ENCODE measurements at regions not wholly inside any gene's neighbourhood (a gene's known extent, or its start where the extent isn't known, plus 50 kb on each side); places are given as distances from the start of the nearest gene placed in this dataset.

- H2BK120ac ChIP-seq (ENCODE audit: low read depth, low read length), result no peak overlapping the region
- H3K4me2 ChIP-seq (ENCODE audit: insufficient read depth, low read length, poor library complexity, severe bottlenecking), result no peak overlapping the region
- no peak overlapping the region for H2BK12ac ChIP-seq (ENCODE audit: low read length)
- no peak overlapping the region for H3K23ac ChIP-seq (ENCODE audit: low read depth, low read length, poor library complexity)
- no peak overlapping the region for H3K14ac ChIP-seq (ENCODE audit: low read length)
- no peak for DNase-seq (ENCODE audit: low spot score)
- no peak overlapping the region for H3K4me3 ChIP-seq (ENCODE audit: low read length in 2 of 2)
- no peaks in the 10 kb centered on the region for H3K79me1 ChIP-seq (ENCODE audit: low read depth, low read length)
- H3K4ac ChIP-seq (ENCODE audit: low read length), result no peak overlapping the region
- no peak overlapping the region for H2BK15ac ChIP-seq (ENCODE audit: low read length)
- no peak overlapping the region for H2AK5ac ChIP-seq (ENCODE audit: low read depth, low read length)
- no peak overlapping the region for H3K18ac ChIP-seq (ENCODE audit: low read length)
- H3K4me1 ChIP-seq (ENCODE audit: control insufficient read depth in 2 of 2, insufficient read depth in 1 of 2, low read depth in 1 of 2, low read length in 2 of 2), result no peaks in the 10 kb centered on the region
- H3K36me3 ChIP-seq (replicated peaks in 1 of 2; ENCODE audit: control insufficient read depth in 2 of 2, insufficient read depth in 2 of 2, low read length in 2 of 2), result no peaks in the 10 kb centered on the region
- no peak overlapping the region for H2BK5ac ChIP-seq (ENCODE audit: low read length)
- H3K27ac ChIP-seq (replicated peaks; ENCODE audit: low read length), result no peak overlapping the region
- H3K9ac ChIP-seq (ENCODE audit: low read depth, low read length, poor library complexity), result no peak overlapping the region
- H3K27me3 ChIP-seq (ENCODE audit: control insufficient read depth in 3 of 3, insufficient read depth in 3 of 3, low read depth in 1 of 3, low read length in 3 of 3), result no peaks in the 10 kb centered on the region
- WGBS, 2 donors (ENCODE audit: extremely low coverage in 2 of 2, insufficient read length in 2 of 2, insufficient replicate concordance in 1 of 2), result no CpG with 5 or more reads among the region's 3 CpGs
- peaks cover 4% of the 10 kb centered on the region in 2 donors for H3K9me3 ChIP-seq (replicated peaks in 1 of 2; ENCODE audit: control insufficient read depth in 2 of 2, insufficient read depth in 1 of 2, low read depth in 1 of 2, low read length in 2 of 2)
- H2AFZ ChIP-seq (ENCODE audit: low read length), result no peak overlapping the region
- H4K91ac ChIP-seq (ENCODE audit: low read depth, low read length, poor library complexity), result no peak overlapping the region
- no peak overlapping the region for H4K8ac ChIP-seq (ENCODE audit: low read depth, low read length)
Observed at GRCh38 chr9:88690628-88691027, 155.7 kb downstream of the NXNL2 start.

DNA sequence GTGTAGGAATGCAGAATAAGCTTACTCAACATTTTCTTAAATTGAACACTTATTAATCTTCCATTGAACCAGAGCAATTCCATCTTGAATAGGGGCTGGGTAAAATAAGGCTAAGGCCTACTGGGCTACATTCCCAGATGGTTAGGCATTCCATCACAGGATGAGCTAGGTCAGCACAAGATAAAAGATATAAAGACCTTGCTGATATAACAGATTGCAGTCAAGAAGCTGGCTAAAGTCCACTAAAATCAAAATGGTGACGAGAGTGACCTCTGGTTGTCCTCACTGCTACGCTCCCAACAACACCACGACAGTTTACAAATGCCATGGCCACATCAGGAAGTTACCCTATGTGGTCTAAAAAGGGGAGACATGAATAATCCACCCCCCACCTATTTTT, 156.1 kb downstream of the NXNL2 start:
- Histone ChIP-seq H3K14ac (ENCODE audit: low read length) (no peak overlapping the region), H3K4ac (ENCODE audit: low read length) (no peak overlapping the region), H2BK15ac (ENCODE audit: low read length) (no peak overlapping the region), H3K4me2 (ENCODE audit: insufficient read depth, low read length, poor library complexity, severe bottlenecking) (no peak overlapping the region), H3K27me3 (ENCODE audit: control insufficient read depth in 3 of 3, insufficient read depth in 3 of 3, low read depth in 1 of 3, low read length in 3 of 3) (no peaks in the 10 kb centered on the region), H3K9ac (ENCODE audit: low read depth, low read length, poor library complexity) (no peak overlapping the region), H3K36me3 (replicated peaks in 1 of 2; ENCODE audit: control insufficient read depth in 2 of 2, insufficient read depth in 2 of 2, low read length in 2 of 2) (no peaks in the 10 kb centered on the region), H3K18ac (ENCODE audit: low read length) (no peak overlapping the region), H3K23ac (ENCODE audit: low read depth, low read length, poor library complexity) (no peak overlapping the region), H2BK5ac (ENCODE audit: low read length) (no peak overlapping the region), H2AK5ac (ENCODE audit: low read depth, low read length) (no peak overlapping the region), H2BK12ac (ENCODE audit: low read length) (no peak overlapping the region), H3K79me1 (ENCODE audit: low read depth, low read length) (no peaks in the 10 kb centered on the region), H3K27ac (replicated peaks; ENCODE audit: low read length) (no peak overlapping the region), H3K4me3 (ENCODE audit: low read length in 2 of 2) (no peak overlapping the region), H4K91ac (ENCODE audit: low read depth, low read length, poor library complexity) (no peak overlapping the region), H4K8ac (ENCODE audit: low read depth, low read length) (no peak overlapping the region), H2AFZ (ENCODE audit: low read length) (no peak overlapping the region), H3K4me1 (ENCODE audit: control insufficient read depth in 2 of 2, insufficient read depth in 1 of 2, low read depth in 1 of 2, low read length in 2 of 2) (no peaks in the 10 kb centered on the region), H3K9me3 (replicated peaks in 1 of 2; ENCODE audit: control insufficient read depth in 2 of 2, insufficient read depth in 1 of 2, low read depth in 1 of 2, low read length in 2 of 2) (peaks cover 4% of the 10 kb centered on the region in 2 donors), H2BK120ac (ENCODE audit: low read depth, low read length) (no peak overlapping the region)
- no peak for DNase-seq (ENCODE audit: low spot score)
- no CpG with 5 or more reads among the region's 3 CpGs for WGBS, 2 donors (ENCODE audit: extremely low coverage in 2 of 2, insufficient read length in 2 of 2, insufficient replicate concordance in 1 of 2)

GRCh38 chr9:88691811-88692210, 156.8 kb downstream of the NXNL2 start:
- no peak overlapping the region for H3K4ac ChIP-seq (ENCODE audit: low read length)
- no peak overlapping the region for H2BK12ac ChIP-seq (ENCODE audit: low read length)
- H3K27ac ChIP-seq (replicated peaks; ENCODE audit: low read length), result no peak overlapping the region
- no peak overlapping the region for H3K18ac ChIP-seq (ENCODE audit: low read length)
- H2AFZ ChIP-seq (ENCODE audit: low read length), result no peak overlapping the region
- H2AK5ac ChIP-seq (ENCODE audit: low read depth, low read length), result no peak overlapping the region
- no peaks in the 10 kb centered on the region for H3K79me1 ChIP-seq (ENCODE audit: low read depth, low read length)
- no peak overlapping the region for H3K4me2 ChIP-seq (ENCODE audit: insufficient read depth, low read length, poor library complexity, severe bottlenecking)
- H3K4me1 ChIP-seq (ENCODE audit: control insufficient read depth in 2 of 2, insufficient read depth in 1 of 2, low read depth in 1 of 2, low read length in 2 of 2), result no peaks in the 10 kb centered on the region
- WGBS, 2 donors (ENCODE audit: extremely low coverage in 2 of 2, insufficient read length in 2 of 2, insufficient replicate concordance in 1 of 2), result no CpG with 5 or more reads among the region's 2 CpGs
- H2BK5ac ChIP-seq (ENCODE audit: low read length), result no peak overlapping the region
- no peak overlapping the region for H4K8ac ChIP-seq (ENCODE audit: low read depth, low read length)
- H2BK15ac ChIP-seq (ENCODE audit: low read length), result no peak overlapping the region
- H3K36me3 ChIP-seq (replicated peaks in 1 of 2; ENCODE audit: control insufficient read depth in 2 of 2, insufficient read depth in 2 of 2, low read length in 2 of 2), result no peaks in the 10 kb centered on the region
- H4K91ac ChIP-seq (ENCODE audit: low read depth, low read length, poor library complexity), result no peak overlapping the region
- no peak overlapping the region for H2BK120ac ChIP-seq (ENCODE audit: low read depth, low read length)
- H3K27me3 ChIP-seq (ENCODE audit: control insufficient read depth in 3 of 3, insufficient read depth in 3 of 3, low read depth in 1 of 3, low read length in 3 of 3), result no peaks in the 10 kb centered on the region
- no peak overlapping the region for H3K9ac ChIP-seq (ENCODE audit: low read depth, low read length, poor library complexity)
- no peak for DNase-seq (ENCODE audit: low spot score)
- H3K14ac ChIP-seq (ENCODE audit: low read length), result no peak overlapping the region
- H3K4me3 ChIP-seq (ENCODE audit: low read length in 2 of 2), result no peak overlapping the region
- H3K9me3 ChIP-seq (replicated peaks in 1 of 2; ENCODE audit: control insufficient read depth in 2 of 2, insufficient read depth in 1 of 2, low read depth in 1 of 2, low read length in 2 of 2), result peaks cover 4 to 6% of the 10 kb centered on the region in 2 donors
- no peak overlapping the region for H3K23ac ChIP-seq (ENCODE audit: low read depth, low read length, poor library complexity)

GRCh38 chr9:88692827-88693226, 157.8 kb downstream of the NXNL2 start:
- Histone ChIP-seq H3K27ac (replicated peaks; ENCODE audit: low read length) (no peak overlapping the region), H3K27me3 (ENCODE audit: control insufficient read depth in 3 of 3, insufficient read depth in 3 of 3, low read depth in 1 of 3, low read length in 3 of 3) (peaks cover 0 to 7% (median 0%) of the 10 kb centered on the region in 3 experiments), H2BK5ac (ENCODE audit: low read length) (no peak overlapping the region), H2AFZ (ENCODE audit: low read length) (no peak overlapping the region), H3K79me1 (ENCODE audit: low read depth, low read length) (no peaks in the 10 kb centered on the region), H3K9me3 (replicated peaks in 1 of 2; ENCODE audit: control insufficient read depth in 2 of 2, insufficient read depth in 1 of 2, low read depth in 1 of 2, low read length in 2 of 2) (peaks cover 4 to 6% of the 10 kb centered on the region in 2 donors), H3K4me2 (ENCODE audit: insufficient read depth, low read length, poor library complexity, severe bottlenecking) (no peak overlapping the region), H4K8ac (ENCODE audit: low read depth, low read length) (no peak overlapping the region), H3K4me1 (ENCODE audit: control insufficient read depth in 2 of 2, insufficient read depth in 1 of 2, low read depth in 1 of 2, low read length in 2 of 2) (no peaks in the 10 kb centered on the region), H2AK5ac (ENCODE audit: low read depth, low read length) (no peak overlapping the region), H2BK120ac (ENCODE audit: low read depth, low read length) (peak overlapping the region; percentile 31), H3K14ac (ENCODE audit: low read length) (peak overlapping the region; percentile 89), H3K23ac (ENCODE audit: low read depth, low read length, poor library complexity) (no peak overlapping the region), H3K9ac (ENCODE audit: low read depth, low read length, poor library complexity) (no peak overlapping the region), H3K4ac (ENCODE audit: low read length) (no peak overlapping the region), H3K4me3 (ENCODE audit: low read length in 2 of 2) (peak overlapping the region in 1 of 2 donors; percentile 55), H2BK15ac (ENCODE audit: low read length) (no peak overlapping the region), H3K18ac (ENCODE audit: low read length) (no peak overlapping the region), H4K91ac (ENCODE audit: low read depth, low read length, poor library complexity) (no peak overlapping the region), H3K36me3 (replicated peaks in 1 of 2; ENCODE audit: control insufficient read depth in 2 of 2, insufficient read depth in 2 of 2, low read length in 2 of 2) (peaks cover 0 to 2% of the 10 kb centered on the region in 2 donors), H2BK12ac (ENCODE audit: low read length) (no peak overlapping the region)
- WGBS, 2 donors (ENCODE audit: extremely low coverage in 2 of 2, insufficient read length in 2 of 2, insufficient replicate concordance in 1 of 2), result no CpG with 5 or more reads among the region's 2 CpGs
- DNase-seq (ENCODE audit: low spot score), result no peak
